HG03469 (cell line): ENCODE measurements at regions not wholly inside any gene's neighbourhood (a gene's known extent, or its start where the extent isn't known, plus 50 kb on each side); places are given as distances from the start of the nearest gene placed in this dataset.
A peak's percentile ranks its signal among the peaks of the same experiment; 100 is the strongest.
"Not testable (repeated sequence)": the region's sequence is repeated elsewhere in the genome, so short reads cannot be mapped to it uniquely, and the experiment has no call there.

Source experiments
- ATAC-seq: cut with Tn5 transposase; IDR thresholded peaks from one replicate; pipeline ENCODE4 v1.9.1; 2021; ENCODE audit warnings: mild to moderate bottlenecking, moderate library complexity, moderate number of reproducible peaks; ENCODE audit not compliant: unreplicated experiment

DNA sequence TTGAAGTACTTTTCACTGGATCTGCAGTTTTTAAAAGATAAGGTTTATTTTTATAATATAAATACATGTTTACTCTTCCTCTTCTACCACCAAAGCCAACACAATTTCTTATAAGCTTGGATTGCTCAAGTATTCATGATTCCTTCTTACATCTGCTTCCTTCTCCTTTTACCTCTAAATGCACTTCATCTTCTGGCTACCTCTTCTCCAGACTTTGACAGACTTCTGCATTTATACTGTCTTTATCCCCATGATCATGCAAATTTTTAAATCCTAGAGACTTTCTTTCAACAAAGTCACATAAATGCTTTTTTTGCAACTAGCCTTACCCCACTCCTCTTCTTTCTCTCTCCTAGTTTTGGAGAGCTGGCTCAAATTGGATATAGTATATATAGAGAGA lies 142.9 kb downstream of the TFAP2B start:
- no peak for ATAC-seq

DNA sequence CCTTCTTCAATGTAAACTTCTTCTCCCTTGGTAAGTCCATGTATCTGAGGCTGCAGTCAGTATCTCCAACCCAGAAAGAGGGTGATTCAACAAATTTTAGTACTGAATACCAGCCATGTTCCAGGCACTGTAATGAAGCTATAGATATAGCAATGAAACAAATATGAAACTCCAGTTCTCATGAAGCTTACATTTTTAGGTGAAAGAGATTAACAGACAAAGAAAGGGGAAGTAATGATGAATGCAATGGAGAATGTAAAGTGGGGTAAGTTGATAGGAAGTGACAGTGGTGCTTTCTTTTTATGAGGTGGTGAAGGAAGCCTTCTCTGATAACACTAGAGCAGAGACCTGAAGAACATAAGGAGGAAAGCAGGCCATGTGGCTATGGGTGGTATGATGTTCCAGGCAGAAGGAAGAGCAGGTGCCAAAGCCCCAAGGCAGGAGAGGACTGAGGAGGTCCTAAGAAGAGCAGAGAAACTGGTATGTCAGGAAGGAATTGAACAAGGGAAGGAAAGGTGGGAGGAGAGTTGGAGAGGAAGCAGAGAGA lies 143.6 kb downstream of the TFAP2B start:
- ATAC-seq, result peak; percentile 36

DNA sequence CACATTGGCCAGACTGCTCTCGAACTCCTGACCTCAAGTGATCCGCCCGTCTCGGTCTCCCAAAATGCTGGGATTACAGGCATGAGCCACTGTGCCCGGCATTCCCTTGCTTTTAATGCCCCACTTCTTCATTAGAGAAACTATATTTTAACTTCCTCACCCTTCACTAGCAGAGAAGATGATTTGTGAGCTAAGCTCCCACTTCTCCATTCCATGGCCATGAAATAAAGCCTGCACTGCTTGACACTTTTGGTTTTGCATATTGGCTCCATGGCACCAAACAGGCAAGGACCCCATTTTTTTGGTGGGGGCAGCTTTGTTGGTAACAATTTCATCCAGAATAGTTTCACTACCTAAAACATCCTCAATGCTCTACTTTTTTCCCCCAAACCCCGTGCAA lies 145.3 kb downstream of the TFAP2B start:
- ATAC-seq, result no peak

DNA sequence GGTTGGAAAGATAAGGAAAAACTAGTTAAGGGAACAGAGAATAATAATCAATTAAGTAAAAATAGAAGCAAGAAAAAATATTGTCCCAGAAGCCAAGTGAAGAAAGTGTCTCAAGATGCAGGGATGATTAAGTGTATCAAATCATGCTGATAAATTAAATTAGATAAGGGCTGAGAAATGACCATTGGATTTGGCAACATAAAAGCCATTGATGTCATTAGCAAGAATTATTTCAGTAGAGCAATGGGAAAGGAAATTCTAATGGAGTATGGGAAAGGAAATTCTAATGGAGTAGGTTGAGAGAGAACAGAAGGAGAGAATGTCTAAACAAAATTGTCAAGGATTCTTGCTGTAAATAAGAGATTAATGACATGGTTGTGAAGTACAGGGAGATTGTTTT lies 146.8 kb downstream of the TFAP2B start:
- no peak for ATAC-seq

DNA sequence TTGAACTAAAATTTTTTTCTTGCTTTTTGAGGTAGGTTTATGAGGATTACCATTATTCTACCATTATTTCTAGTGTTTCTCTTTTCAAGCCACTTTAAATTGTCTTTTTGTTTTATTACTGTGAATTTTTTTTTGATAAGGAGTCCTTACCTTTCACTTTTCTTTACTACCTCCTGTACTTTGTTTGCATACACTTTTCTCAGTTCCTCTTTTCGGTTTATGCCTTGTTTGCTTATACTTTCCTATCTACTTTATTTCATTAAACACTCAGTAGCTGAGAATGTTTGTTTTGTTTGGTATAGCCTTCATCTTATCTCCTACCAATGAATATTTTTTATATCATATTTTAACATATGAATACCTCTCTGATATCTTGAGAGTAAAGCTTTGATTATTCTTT lies 147.9 kb downstream of the TFAP2B start:
- peak; percentile 91 for ATAC-seq

DNA sequence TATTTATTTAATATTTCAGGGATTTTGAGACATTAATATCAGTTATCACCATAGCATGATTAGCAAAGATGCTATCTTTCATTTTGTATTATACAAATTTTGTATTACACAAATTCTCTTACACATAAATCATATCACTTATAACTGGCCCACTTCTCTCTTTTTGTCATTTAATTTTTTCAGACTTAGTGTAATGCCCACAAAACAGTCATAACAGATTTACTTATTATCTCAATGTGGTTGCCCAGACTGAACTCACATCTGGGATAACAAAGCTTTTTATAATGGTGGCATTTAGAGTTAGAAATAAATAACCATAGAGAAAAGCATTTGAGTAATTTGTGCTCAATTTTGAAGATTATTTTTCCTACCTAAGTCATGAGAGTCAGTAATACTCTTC lies 148.3 kb downstream of the TFAP2B start:
- ATAC-seq, result no peak

DNA sequence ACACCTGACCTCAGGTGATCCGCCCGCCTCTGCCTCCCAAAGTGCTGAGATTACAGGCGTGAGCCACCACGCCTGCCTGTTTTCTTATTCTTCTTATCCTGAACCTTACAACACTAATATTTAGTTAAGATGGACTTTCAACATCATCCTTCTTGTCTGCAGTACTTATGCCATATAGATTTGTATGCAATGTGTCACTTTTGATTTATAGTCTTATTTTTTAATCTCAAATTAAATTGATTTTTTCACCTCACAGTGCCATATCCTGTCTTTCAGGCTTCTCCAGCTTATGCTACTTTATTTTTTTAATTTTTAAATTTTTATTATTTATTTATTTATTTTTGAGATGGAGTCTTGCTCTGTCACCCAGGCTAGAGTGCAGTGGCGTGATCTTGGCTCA lies 149.6 kb downstream of the TFAP2B start:
- ATAC-seq, result not testable (repeated sequence)

DNA sequence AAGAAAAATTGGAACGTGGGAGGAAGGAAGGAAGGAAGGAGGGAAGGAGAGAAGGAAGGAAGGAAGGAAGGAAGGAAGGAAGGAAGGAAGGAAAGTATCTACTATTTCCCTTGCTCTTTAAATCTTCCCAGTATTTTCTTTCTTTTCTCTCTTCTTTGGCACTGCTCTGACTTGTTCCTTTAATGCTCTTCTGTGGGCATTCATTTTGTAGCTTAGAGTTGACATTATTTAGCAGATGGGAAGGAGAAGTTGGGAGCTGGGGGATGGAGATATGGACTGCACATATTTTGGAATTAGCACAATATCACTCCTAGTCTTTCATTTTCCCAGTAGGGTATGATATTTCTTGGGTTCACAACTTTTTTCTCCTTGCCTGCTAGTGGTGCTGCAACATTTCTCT lies 152.2 kb downstream of the TFAP2B start:
- no peak for ATAC-seq

DNA sequence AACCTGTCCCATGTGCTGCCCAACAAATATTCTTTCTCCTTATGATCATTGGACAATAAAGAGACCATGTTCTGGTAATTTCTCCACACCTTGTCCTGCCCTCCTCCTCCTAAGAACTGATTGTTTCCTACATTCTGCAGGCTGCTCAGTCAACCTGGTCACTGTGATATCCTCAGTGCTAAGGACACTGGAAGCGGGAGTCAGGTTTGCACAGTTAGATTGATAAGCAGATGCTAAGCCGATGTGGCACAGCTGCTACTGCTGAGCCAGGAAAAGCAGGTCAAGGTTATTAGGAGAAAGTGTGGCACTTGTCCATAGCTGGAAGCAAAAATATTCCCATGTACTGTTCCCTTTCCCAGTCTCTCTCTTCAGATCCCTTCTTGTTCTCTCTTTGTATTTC lies 154.8 kb downstream of the TFAP2B start:
- ATAC-seq, result no peak

DNA sequence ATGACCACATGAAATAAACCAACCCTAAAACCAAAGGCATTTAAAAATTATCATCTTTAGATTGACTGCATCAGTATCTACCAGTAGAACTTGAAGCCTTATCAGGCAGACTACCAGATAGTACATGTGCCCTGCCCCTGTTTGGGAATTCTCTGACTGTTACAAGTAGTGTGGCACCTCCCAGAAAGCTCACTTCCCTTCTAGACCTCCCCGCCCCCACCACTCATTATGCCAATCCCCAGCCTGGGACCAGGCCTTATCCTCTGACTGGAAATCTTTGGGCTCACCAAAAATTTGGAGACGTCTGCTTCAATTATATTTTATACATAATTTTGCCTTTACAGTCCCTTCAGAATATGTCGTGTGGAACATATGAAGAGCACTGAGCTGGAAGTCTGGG lies 155.6 kb downstream of the TFAP2B start:
- no peak for ATAC-seq

DNA sequence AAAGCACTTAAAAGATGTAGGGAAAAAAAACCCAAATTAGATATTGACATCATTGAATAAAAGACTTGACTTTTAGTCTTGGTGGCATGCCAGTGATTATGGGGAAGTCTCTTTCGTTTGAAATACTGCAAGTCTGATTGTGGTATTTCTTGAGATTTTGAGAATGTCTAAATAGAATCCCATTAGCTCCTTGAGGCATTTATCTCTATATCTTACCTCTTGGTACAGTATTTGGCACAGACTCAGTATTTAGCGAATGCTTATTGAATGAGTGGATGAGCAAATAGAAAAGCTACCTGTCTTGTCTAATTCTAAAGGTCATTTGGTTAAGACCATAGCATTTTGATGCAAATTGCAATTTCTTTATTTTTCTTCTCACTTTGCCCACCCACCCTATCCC lies 156.5 kb downstream of the TFAP2B start:
- no peak for ATAC-seq

DNA sequence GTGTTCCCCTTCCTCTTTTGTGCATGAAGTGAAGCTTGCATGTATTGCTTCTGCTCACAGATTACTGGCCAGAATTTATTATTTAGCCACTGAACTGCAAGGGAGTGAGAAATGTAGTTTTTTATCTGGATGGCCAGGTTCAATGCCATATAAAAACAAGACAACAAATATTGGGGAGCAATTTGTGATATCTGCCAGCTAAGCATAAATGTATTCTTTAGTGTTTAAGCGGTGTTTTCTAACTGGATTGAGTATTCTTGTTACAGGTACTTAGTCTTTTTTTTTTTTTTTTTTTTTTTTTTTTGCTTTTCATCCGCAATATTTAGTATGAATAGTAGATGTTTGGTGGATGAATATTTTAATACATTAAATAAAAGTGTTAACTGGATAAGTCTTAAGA lies 158.2 kb downstream of the TFAP2B start:
- no peak for ATAC-seq

DNA sequence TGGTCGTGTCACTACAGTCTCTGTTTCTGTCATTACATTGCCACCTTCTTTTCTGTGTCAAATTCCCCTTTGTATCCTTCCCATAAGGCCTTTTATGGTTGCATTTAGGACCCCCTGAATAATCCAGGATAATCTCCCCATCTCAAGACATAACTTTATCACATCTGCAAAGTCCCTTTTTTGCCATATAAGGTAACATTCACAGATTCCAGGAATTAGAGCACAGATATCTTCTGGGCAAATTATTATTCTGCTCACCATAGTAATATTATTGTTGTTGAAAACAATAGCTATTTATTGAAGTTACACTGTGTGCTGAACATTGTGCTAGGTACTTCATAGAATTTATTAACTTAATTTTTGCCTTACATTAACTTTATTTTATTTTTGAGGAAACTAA lies 159.1 kb downstream of the TFAP2B start:
- ATAC-seq, result no peak

DNA sequence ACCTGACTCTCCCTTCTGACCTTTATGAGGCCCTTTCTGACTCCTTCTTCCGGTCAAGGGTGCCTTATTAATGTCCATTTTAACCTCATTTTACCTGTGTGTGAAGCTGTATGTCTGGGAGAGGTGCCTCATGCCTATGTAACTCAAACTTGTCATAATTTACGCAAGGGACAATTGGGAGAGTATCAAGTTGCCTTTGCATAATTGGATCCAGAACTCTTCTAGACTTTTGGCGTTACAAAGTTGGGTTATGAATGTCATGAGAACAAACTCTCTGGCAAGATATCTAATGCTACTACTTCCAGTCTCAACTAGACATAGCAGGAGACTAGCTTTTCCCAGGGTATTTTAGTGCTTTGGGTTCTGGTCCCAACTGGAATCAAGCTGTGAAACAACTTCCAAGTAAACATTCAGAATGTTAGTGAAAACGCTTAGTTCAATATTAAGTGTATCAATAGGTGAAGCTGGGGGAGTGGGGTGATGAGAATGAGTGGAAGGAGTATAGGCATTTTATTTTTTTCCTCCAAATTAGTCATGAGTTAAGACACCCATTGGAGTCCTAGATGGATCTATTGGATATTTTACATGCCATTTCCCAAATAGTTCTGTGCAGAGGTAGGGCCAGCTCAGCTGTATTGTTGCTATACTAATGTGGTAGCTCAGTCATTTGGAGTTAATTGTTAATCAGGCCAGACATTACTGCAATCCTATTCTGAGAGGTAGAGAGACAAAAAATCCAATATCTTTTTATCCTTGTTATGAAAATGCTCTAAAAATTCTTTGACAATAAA lies 159.9 kb downstream of the TFAP2B start:
- ATAC-seq, result no peak

DNA sequence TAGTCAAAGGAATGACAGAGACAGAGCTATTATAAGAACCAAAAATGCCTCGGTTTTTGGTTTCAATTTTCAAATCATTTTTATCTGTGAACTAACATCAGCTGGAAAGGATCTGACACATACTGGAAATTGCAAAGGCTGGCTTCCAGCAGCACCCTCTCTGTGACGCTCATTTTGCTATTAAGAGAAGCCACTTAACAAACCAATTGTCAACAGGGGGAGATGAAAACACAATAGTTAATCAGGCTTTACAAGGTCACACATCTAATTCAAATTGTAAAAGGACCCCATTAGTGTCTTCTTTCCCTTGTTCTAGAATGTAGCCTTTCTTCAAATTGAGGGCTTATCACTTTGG lies 160.5 kb downstream of the TFAP2B start:
- ATAC-seq, result no peak

DNA sequence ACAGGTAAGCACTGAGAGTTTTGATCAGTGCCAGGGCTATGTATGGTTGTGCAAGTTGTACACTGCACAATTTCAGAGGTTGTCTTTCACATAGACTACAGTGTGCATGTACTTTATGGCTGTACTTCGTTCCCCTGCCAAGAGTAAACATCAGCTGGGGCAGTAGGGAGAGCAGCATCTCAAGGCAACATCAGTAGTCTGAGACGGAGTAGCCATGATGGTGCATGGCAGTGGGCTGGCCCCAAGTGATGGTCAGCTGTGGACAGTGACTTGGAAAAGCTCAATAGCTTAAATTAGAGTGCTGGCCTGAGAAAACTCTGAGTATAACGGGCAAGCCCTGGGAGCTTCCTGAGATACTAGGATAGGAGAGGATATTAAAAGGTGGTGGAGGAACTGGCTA lies 165.5 kb downstream of the TFAP2B start:
- no peak for ATAC-seq

DNA sequence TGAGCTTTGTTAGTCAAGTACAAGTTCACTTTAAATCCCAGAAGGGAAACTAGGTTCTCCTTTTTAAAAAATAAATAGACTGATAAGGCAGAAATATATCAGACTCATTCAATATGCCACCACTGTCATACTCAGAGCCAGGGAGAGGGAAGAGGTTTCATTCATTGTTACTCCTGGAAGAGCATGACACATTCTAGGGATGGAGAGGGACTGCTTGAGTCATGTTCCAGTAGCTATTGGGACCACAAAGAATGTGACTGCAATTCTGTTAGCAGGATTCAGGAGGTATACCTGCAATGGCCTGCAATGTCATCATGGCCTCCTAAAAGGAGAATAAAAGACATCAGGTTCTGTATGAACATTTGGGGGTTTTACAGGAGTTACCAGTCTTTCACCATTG lies 167.6 kb downstream of the TFAP2B start:
- ATAC-seq, result no peak

DNA sequence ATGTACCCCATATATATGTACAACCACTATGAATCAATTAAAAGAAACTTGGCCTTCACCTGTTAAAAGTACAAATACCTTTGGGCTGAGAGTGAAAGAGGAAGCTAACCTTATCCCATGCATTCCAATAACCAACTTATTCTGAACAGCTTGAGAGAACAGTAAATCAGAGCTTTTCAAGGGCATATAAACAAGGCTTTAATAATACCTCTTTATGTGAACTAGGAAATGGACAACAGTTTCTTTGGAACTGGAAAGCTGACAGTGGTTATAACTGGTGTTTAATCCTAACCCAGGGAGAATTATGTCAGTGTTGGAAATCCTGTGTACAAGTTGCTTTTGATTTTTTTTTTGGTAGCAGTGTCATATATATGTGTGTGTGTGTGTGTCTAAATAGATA lies 170.5 kb downstream of the TFAP2B start:
- ATAC-seq, result no peak

DNA sequence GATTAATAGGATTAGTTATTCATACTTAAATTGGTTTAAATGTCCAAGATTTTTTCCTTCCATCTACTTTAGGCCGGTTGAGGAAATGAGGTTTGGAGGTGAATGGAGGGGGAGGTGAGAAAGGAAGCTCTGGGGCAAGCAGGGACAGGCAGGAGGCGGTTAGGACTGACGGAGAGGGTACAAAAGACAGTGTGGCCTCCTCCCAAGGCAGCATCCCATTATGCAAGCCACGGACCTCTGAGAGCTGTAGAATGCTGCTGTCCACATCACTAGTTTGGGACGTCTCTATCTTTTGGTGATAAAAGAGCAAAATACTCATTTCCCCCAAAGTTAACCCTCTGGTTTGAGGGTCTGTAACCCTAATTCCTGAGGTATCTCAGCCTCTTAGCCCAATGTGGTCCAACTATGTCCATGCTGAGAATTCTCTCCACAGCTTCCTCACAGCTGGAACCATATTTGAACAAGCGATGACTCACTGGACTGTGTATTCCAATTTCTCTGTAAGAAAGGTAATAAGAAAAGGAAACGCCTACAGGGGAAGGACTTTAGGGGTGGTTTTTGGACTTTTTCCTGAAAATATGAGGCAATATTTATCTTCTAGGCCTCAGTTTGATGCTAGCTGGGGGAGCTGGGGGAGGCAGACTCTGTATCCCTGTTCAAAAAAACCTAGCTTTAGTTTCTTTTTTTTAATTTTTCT lies 172.2 kb downstream of the TFAP2B start:
- no peak for ATAC-seq

DNA sequence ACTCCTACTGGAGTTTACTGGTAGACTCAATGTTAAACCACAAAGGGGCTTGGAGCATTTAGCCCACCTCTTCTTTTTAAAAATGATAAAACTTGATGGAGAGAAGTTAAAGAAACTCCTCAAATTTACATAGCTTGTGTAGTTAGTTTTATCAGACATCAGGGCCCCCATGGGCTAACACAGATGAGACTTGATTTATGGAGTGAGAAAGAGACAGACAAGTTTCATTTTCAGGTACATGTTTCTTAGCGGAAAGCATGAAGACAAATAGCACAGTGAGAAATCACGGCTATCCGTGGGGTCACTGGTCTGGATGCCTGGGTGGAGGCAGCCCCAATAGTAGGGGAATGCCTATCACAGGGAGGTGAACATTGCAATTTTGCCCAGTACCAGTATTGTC lies 173.6 kb downstream of the TFAP2B start:
- no peak for ATAC-seq

DNA sequence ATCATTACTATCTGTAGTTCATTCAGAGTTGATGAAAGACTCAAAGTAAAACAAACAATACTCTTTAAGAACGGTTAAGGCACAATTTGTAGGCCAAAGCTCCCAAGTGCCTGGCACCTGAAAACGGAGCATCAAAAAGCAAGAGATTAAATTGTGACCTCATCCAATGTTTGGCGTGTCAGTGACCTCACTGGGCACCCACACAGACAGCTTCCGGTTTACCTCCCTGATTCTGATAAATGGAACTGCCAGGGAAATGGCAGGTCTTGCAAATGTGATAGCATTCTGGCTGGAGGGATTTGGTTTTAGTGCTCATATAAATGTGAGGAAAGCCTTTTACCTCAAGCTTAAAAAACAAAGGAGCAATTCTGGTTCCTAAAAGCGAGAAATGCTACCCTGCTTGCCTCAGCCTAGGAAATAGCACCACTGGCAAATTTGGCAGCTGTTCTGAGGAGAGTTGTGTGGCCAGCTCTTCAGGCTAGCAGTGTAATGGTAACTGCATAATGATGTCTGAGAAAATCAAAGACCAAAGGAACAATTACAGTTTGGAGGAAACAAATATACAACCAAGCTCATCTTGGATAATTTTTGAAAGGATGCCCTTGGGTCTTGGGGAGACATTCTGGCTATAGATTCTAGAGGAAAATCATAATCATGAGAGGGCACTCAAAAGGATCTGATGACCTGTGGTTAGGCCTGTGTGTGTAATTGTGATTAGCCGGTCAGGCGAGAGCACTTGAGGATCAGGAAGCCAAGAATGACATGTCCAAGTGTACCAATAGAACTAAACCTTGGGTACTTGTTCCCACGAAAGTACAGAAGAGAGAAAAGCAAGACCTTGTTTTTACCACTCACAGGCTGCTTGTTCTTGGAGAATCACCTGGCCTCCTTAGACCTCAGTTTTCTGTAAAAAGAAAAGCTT lies 174.3 kb downstream of the TFAP2B start:
- ATAC-seq, result no peak
